ENCODE measurements at regions not wholly inside any gene's neighbourhood (a gene's known extent, or its start where the extent isn't known, plus 50 kb on each side); places are given as distances from the start of the nearest gene placed in this dataset.

GRCh38 chr13:88739195-88739594, 1068.0 kb downstream of the SLITRK5 start:
- no peak for TF ChIP-seq CTCF (IDR thresholded peaks at IDR 0.05)
- no peak for TF ChIP-seq EZH2 (IDR thresholded peaks at IDR 0.05)
- TF ChIP-seq EZH2phosphoT487 (IDR thresholded peaks at IDR 0.05): no peak

All from neural progenitor cell (in vitro differentiated cells).